ENCODE measurements at regions not wholly inside any gene's neighbourhood (a gene's known extent, or its start where the extent isn't known, plus 50 kb on each side); places are given as distances from the start of the nearest gene placed in this dataset.

GRCh38 chr3:146702237-146702636, 97.1 kb upstream of the PLSCR5 start:
- TF ChIP-seq, protein P1, sequence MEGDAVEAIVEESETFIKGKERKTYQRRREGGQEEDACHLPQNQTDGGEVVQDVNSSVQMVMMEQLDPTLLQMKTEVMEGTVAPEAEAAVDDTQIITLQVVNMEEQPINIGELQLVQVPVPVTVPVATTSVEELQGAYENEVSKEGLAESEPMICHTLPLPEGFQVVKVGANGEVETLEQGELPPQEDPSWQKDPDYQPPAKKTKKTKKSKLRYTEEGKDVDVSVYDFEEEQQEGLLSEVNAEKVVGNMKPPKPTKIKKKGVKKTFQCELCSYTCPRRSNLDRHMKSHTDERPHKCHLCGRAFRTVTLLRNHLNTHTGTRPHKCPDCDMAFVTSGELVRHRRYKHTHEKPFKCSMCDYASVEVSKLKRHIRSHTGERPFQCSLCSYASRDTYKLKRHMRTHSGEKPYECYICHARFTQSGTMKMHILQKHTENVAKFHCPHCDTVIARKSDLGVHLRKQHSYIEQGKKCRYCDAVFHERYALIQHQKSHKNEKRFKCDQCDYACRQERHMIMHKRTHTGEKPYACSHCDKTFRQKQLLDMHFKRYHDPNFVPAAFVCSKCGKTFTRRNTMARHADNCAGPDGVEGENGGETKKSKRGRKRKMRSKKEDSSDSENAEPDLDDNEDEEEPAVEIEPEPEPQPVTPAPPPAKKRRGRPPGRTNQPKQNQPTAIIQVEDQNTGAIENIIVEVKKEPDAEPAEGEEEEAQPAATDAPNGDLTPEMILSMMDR (IDR thresholded peaks at IDR 0.05), result no peak
- no peak for TF ChIP-seq POLR2A (IDR thresholded peaks at IDR 0.05)
